Glutamatergic neuron (in vitro differentiated cells): ENCODE measurements at regions not wholly inside any gene's neighbourhood (a gene's known extent, or its start where the extent isn't known, plus 50 kb on each side); places are given as distances from the start of the nearest gene placed in this dataset.

Experiments
- DNase-seq: peaks from one replicate; pipeline ENCODE4 v3.0.0; 2022
- H3K27ac Mint-ChIP-seq: one replicate; pipeline ENCODE4 v1.8.0; 2020; ENCODE audit warnings: mild to moderate bottlenecking, mixed read lengths, inconsistent platforms; ENCODE audit not compliant: unreplicated experiment
- H3K27me3 Mint-ChIP-seq: one replicate; pipeline ENCODE4 v1.8.0; 2020; ENCODE audit warnings: mild to moderate bottlenecking, moderate library complexity, mixed read lengths, inconsistent platforms; ENCODE audit not compliant: unreplicated experiment
- H3K36me3 Mint-ChIP-seq: one replicate; pipeline ENCODE4 v1.8.0; 2020; ENCODE audit warnings: mild to moderate bottlenecking, mixed read lengths, inconsistent platforms; ENCODE audit not compliant: unreplicated experiment
- H3K4me1 Mint-ChIP-seq: one replicate; pipeline ENCODE4 v1.8.0; 2020; ENCODE audit warnings: mild to moderate bottlenecking, low read depth, mixed read lengths, inconsistent platforms; ENCODE audit not compliant: unreplicated experiment
- H3K4me3 Mint-ChIP-seq: one replicate; pipeline ENCODE4 v1.8.0; 2020; ENCODE audit warnings: mild to moderate bottlenecking, mixed read lengths, inconsistent platforms; ENCODE audit not compliant: unreplicated experiment
- H3K9me3 Mint-ChIP-seq: one replicate; pipeline ENCODE4 v1.8.0; 2020; ENCODE audit warnings: mild to moderate bottlenecking, moderate library complexity, mixed read lengths, inconsistent platforms; ENCODE audit not compliant: unreplicated experiment
- CTCF ChIP-seq: fragments of 200-600 bp; sonication (generic); IDR thresholded peaks from one replicate; pipeline ENCODE4 v1.5.0; 2021; ENCODE audit not compliant: partially characterized antibody, unreplicated experiment

DNA sequence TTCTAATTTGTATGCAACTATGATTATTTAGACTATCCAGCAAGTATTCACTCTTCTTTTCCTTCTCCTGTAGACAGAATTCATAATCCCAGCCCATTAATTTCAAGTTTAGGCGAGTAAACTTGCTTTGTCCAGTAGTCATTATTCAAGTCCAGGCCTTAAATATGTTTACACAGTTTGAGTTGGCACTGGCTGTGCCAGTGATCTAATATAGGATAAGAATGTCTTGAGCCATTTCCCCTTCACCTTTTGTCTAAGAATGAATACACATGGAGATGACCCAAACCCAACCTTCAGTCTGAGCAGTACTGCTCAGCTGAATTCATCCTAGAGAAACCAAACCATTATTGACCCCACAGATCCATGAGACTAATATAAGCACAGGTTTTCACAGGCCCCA is 930.4 kb upstream of the CDH8 start:
- no peak for TF ChIP-seq CTCF
- H3K9me3 Mint-ChIP-seq = peaks cover 2% of the 10 kb centered on the region
- H3K4me3 Mint-ChIP-seq = no peak overlapping the region
- no peak overlapping the region for H3K27ac Mint-ChIP-seq
- no peaks in the 10 kb centered on the region for H3K36me3 Mint-ChIP-seq
- H3K27me3 Mint-ChIP-seq = no peaks in the 10 kb centered on the region
- no peak for DNase-seq
- peaks cover 10% of the 10 kb centered on the region for H3K4me1 Mint-ChIP-seq

DNA sequence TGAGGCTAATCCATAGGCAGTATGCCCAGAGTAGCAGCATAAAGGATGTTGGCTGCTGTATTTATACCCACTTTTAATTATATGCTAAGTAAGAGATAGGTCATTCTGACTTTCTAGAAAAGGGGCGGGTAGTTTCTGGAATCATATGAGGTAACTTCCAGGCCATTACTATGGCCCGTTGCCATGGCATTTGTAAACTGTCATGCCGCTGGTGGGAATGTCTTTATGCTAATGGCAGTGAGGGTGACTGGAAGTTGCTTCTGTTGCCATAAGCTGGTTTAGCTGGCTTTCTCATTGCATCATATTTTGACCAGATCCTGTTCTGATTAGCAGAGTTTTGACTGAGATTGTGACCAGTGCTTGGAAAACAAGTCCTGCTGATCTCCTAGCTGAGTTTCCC is 929.6 kb upstream of the CDH8 start:
- Mint-ChIP-seq H3K4me1 (peaks cover 7% of the 10 kb centered on the region), H3K27ac (no peak overlapping the region), H3K4me3 (no peak overlapping the region), H3K9me3 (peaks cover 2% of the 10 kb centered on the region), H3K36me3 (no peaks in the 10 kb centered on the region), H3K27me3 (no peaks in the 10 kb centered on the region)
- DNase-seq = no peak
- no peak for TF ChIP-seq CTCF

GRCh38 chr16:62963846-62964245 is 927.6 kb upstream of the CDH8 start:
- Mint-ChIP-seq H3K27me3 (no peaks in the 10 kb centered on the region), H3K9me3 (no peaks in the 10 kb centered on the region), H3K4me3 (no peak overlapping the region), H3K27ac (no peak overlapping the region), H3K4me1 (no peaks in the 10 kb centered on the region), H3K36me3 (no peaks in the 10 kb centered on the region)
- no peak for DNase-seq
- TF ChIP-seq CTCF = no peak

DNA sequence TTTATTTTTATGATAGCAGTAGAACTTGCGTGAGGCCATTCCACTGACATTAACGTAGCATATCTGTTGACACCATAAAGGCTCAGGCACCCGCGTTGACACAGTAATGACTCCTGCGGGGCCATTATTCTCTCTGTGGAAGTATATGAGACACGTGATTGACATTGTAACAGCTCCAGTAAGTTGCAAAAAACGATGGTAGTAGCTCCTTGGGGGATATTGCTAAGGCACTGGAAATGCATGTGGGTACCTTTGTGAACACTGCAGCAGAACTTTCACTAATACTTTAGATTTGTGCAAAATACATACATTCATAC is 918.8 kb upstream of the CDH8 start:
- H3K27me3 Mint-ChIP-seq = no peaks in the 10 kb centered on the region
- no peak overlapping the region for H3K27ac Mint-ChIP-seq
- DNase-seq = no peak
- H3K4me3 Mint-ChIP-seq = no peak overlapping the region
- H3K4me1 Mint-ChIP-seq = peaks cover 10% of the 10 kb centered on the region
- H3K9me3 Mint-ChIP-seq = no peaks in the 10 kb centered on the region
- TF ChIP-seq CTCF = no peak
- no peaks in the 10 kb centered on the region for H3K36me3 Mint-ChIP-seq

DNA sequence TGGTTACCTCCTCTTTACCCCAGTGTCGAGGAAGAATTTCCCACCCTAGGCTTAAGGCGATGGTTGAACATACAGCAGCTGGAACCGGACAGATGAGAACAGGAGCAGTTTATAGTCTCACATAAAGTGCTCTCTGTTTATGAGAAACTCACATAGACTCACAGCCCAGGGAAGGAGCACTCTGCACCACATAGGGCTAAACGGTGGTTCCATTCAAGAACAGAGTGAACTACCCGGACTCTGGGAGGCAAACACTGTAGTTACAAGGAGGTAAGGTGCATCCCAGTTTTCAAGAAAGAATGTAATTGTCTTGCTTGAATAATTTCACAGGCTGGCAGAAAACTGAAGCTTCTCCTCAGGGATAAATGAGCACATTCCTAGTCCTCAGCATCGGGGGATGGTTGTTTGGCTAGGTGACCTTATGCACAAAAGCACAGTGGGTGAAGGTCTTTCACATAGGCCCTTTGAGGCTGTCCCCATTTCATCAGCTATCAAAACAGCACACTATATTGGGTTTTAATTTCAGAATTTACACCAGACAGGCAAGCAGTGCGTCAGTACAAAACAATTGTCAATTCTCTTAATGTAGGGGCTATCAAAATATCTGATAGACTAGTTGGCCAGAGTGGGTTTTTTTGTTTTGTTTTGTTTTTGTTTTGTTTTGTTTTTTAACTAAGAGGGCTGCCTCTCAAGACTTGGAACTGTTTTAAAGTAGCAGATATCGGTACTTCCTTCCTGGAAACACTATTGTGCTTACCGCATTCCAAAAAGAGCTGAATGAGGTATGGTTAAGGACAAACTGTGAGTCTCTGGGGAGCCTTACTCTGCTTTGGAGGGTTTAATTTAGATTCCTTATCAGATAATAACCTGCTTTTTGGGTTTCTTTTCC is 918.1 kb upstream of the CDH8 start:
- H3K9me3 Mint-ChIP-seq = no peaks in the 10 kb centered on the region
- peaks cover 10% of the 10 kb centered on the region for H3K4me1 Mint-ChIP-seq
- H3K4me3 Mint-ChIP-seq = no peak overlapping the region
- TF ChIP-seq CTCF = no peak
- no peak overlapping the region for H3K27ac Mint-ChIP-seq
- no peaks in the 10 kb centered on the region for H3K27me3 Mint-ChIP-seq
- H3K36me3 Mint-ChIP-seq = no peaks in the 10 kb centered on the region
- DNase-seq = no peak
